BJ (cell line): ENCODE measurements at regions not wholly inside any gene's neighbourhood (a gene's known extent, or its start where the extent isn't known, plus 50 kb on each side); places are given as distances from the start of the nearest gene placed in this dataset.
"Not testable (repeated sequence)": the region's sequence is repeated elsewhere in the genome, so short reads cannot be mapped to it uniquely, and the experiment has no call there.

Source experiments
- CTCF ChIA-PET: fragments of 350-600 bp; formaldehyde crosslinking; extraction: SDS; loops from one replicate; lab custom pipeline; 2021; ENCODE audit warnings: antibody characterized with exemption, inconsistent platforms; lab: Yijun Ruan, JAX
- POLR2A ChIA-PET: fragments of 300-600 bp; sonication (Branson Sonifier 250); formaldehyde crosslinking; extraction: SDS; loops from one replicate; lab custom pipeline; 2021; ENCODE audit warnings: antibody characterized with exemption; lab: Charles Lee
- DNase-seq: peaks from one replicate; pipeline ENCODE4 v3.0.0-alpha.2; 2011; ENCODE audit warnings: low read depth
- H3K27me3 ChIP-seq: 2 replicates; pipeline ENCODE4 v1.6.0; 2011; ENCODE audit warnings: low read length; ENCODE audit not compliant: control insufficient read depth, insufficient read depth
- H3K36me3 ChIP-seq: 2 replicates; pipeline ENCODE4 v1.5.1; 2011; ENCODE audit warnings: low read length; ENCODE audit not compliant: control insufficient read depth, insufficient read depth
- H3K4me3 ChIP-seq: 2 replicates; pipeline ENCODE4 v1.5.1; 2011; ENCODE audit warnings: low read depth, mild to moderate bottlenecking, control low read depth, low read length
- TF ChIP-seq, protein P1 (sequence below): IDR thresholded peaks from 2 replicates; pipeline ENCODE4 v1.5.1; 2011; ENCODE audit warnings: low read depth, mild to moderate bottlenecking, control low read depth, inconsistent platforms, low read length, moderate library complexity; ENCODE audit not compliant: insufficient read depth

DNA sequence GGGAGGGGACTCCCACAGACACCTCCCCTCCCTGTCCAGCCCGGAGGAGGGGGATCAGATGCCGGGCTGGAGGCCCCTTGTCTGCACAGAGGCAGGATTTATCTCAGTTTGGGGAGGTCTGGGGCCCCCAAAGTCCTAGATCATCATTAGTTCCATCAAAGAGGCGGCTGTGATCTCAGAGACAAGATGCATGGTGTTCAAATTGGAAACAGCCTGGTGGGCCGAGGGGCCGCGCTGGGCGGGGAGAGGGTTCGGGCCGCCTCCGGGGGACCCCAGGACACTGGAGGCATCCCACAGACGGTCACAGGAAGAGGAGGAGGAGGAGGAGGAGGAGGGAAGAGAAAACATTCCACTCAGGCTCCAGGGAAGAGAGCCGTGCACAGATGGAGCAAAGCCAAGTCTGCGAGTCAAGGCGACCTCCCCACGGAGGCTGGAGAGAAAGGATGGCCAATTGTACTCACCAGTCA, 69.5 kb upstream of the CUX1 start:
- Histone ChIP-seq H3K4me3 (no peak overlapping the region), H3K27me3 (peaks cover 10% of the 10 kb centered on the region), H3K36me3 (no peaks in the 10 kb centered on the region)
- DNase-seq, result no peak
- POLR2A ChIA-PET, result no interaction called here
- TF ChIP-seq, protein P1, sequence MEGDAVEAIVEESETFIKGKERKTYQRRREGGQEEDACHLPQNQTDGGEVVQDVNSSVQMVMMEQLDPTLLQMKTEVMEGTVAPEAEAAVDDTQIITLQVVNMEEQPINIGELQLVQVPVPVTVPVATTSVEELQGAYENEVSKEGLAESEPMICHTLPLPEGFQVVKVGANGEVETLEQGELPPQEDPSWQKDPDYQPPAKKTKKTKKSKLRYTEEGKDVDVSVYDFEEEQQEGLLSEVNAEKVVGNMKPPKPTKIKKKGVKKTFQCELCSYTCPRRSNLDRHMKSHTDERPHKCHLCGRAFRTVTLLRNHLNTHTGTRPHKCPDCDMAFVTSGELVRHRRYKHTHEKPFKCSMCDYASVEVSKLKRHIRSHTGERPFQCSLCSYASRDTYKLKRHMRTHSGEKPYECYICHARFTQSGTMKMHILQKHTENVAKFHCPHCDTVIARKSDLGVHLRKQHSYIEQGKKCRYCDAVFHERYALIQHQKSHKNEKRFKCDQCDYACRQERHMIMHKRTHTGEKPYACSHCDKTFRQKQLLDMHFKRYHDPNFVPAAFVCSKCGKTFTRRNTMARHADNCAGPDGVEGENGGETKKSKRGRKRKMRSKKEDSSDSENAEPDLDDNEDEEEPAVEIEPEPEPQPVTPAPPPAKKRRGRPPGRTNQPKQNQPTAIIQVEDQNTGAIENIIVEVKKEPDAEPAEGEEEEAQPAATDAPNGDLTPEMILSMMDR, result no peak
- CTCF ChIA-PET, result no interaction called here

DNA sequence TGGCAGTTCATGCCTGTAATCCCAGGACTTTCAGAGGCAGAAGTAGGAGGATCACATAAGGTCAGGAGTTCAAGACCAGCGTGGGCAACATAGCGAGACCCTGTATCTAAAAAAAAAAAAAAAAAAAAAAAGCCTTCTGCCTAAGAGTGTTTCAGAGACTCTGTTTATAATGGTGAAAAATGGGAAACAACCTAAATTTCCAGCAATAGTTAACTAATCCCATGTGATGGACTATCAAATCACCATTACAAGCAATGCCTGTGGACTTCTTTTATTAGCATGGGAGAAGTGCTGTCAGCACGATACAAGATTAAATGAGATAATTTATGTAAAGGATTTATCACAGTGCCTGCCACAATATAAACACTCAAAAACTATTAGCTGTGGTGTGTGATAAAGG, 67.5 kb upstream of the CUX1 start:
- TF ChIP-seq, protein P1, result no peak
- ChIA-PET POLR2A (no interaction called here), CTCF (no interaction called here)
- no peak overlapping the region for H3K4me3 ChIP-seq
- no peak for DNase-seq
- H3K27me3 ChIP-seq, result peaks cover 11% of the 10 kb centered on the region
- H3K36me3 ChIP-seq, result no peaks in the 10 kb centered on the region

DNA sequence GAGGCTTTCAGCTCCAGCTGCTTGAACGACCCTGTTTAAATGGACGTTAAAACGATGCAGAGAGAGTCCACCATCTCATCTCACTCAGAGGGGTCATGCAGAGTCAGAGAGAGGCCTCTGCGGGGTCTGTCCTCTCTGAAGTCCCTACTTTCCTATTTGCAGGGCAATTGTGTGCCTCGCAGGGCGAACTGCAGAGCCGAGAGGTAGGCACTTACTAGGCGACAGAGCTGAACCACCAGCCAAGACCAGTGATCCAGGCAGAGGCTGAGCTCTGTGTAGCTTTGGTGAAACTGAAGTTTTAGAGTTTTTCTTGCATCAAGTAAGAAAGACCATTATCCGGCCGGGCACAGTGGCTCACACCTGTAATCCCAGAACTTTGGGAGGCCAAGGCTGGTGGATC, 64.1 kb upstream of the CUX1 start:
- peaks cover 8% of the 10 kb centered on the region for H3K27me3 ChIP-seq
- no peaks in the 10 kb centered on the region for H3K36me3 ChIP-seq
- ChIA-PET POLR2A (no interaction called here), CTCF (interaction anchor here (0.9 to 2.7 kb wide), 2 partner anchors 10 to 409 kb away, joined by 3 to 14 read pairs; no protein-coding TSS in a partner anchor)
- DNase-seq, result no peak
- no peak overlapping the region for H3K4me3 ChIP-seq
- TF ChIP-seq, protein P1, result no peak

DNA sequence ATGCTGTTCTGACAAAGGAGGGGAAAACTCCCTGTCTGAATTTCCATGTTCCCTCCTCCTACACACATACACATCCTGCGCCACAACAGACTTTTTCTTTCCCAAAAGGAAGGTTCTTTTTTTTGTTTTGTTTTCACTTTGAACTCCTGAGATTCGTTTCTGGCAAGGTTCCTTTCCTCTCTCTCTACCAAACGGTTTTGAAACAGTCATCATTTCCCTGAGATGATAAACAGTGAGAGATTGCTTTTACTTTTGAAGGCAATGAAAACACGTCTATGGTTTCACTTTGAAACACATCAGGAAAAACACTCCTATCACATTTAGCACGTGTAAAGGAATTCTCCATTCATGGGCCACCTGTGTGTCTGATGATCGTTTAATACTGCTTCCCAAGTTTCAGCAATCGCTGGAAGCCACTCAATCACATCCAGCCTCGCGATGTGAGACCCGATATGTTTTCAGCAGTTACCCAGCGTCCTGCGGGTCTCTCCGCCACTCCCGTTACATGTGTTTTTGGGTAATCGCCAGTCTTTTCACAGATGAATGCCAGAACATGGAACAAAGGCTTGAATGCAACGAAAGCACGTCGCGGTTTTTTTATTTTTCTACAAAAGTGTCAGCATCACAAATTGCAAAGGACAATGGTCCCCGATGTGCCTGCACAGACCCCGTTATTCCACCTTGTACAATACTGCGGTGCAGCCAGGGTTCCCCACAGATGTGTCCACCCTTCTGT, 62.8 kb upstream of the CUX1 start:
- Histone ChIP-seq H3K4me3 (peak overlapping the region; percentile 46), H3K36me3 (no peaks in the 10 kb centered on the region), H3K27me3 (peaks cover 8% of the 10 kb centered on the region)
- no peak for DNase-seq
- TF ChIP-seq, protein P1, result no peak
- ChIA-PET CTCF (interaction anchor here (0.7 kb wide), 1 partner anchor 69 kb away, joined by 3 read pairs; no protein-coding TSS in a partner anchor), POLR2A (no interaction called here)

DNA sequence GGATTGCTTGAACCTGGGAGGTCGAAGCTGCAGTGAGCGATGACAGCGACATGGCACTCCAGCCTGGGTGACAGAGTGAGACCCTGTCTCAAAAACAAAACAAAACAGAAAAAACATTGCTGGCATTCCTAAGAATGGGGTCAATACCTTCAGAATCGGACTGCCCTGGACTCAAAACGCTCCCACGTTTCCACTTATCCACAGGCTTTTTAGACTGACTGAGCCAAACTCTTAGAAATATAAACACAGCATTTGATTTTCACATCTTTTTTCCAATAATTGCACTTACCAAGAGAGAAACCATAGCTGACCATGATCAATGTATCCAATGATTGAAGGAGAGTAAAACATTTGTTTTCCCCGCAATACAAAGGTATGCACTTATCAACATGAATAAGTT, 59.5 kb upstream of the CUX1 start:
- TF ChIP-seq, protein P1, result no peak
- Histone ChIP-seq H3K27me3 (peaks cover 7% of the 10 kb centered on the region), H3K36me3 (no peaks in the 10 kb centered on the region), H3K4me3 (no peak overlapping the region)
- no peak for DNase-seq
- CTCF ChIA-PET, result no interaction called here
- POLR2A ChIA-PET, result no interaction called here

DNA sequence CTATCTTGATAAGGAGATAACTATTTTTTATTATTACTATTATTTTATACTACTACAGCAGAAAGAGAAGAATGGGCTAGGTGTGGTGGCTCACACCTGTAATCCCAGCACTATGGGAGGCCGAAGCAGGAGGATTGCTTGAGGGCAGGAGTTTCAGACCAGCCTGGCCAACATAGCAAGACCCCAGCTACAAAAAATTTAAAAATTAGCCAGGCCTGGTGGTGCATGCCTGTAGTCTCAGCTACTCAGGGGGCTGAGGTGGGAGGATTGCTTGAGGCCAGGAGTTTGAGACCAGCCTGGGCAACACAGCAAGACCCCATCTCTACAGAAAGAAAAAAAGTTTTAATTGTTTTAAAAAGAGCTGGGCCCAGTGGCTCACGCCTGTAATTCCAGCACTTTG, 58.9 kb upstream of the CUX1 start:
- H3K4me3 ChIP-seq, POLR2A ChIA-PET, H3K27me3 ChIP-seq, DNase-seq, CTCF ChIA-PET, H3K36me3 ChIP-seq: not testable (repeated sequence)
